T-helper 2 cell treated with Interferon-gamma antibody and Interleukin-4, amounts not matched to agents 100 ng/mL and 5 ng/mL, for 36 hours (primary cell): ENCODE measurements at regions not wholly inside any gene's neighbourhood (a gene's known extent, or its start where the extent isn't known, plus 50 kb on each side); places are given as distances from the start of the nearest gene placed in this dataset.

Experiments used
- intact Hi-C: fragments of 100-400 bp; cut with micrococcal nuclease; formaldehyde crosslinking; loops from one replicate; pipeline ENCODE4 v1.15.1; 2023

- intact Hi-C loops = no loop called here
These were observed 53.5 kb downstream of the ZNF608 start for GRCh38 chr5:124692950-124693349.

GRCh38 chr5:124692324-124692723, 54.1 kb downstream of the ZNF608 start:
- intact Hi-C loops = no loop called here

DNA sequence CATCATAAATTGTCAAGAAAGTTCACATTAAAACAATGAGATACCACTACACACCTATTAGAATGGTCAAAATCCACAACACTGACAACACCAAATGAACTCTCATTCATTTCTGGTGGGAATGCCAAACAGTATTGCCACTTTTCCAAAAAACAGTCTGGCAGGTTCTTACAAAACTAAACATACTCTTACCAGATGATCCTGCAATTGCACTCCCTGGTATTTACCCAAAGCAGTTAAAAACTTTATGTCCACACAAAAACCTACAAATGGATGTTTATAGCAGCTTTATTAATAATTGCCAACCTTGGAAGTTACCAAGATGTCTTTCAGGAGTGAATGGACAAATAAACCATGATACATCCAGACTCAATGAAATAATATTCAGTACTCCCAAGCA, 56.8 kb downstream of the ZNF608 start:
- intact Hi-C loops = no loop called here

DNA sequence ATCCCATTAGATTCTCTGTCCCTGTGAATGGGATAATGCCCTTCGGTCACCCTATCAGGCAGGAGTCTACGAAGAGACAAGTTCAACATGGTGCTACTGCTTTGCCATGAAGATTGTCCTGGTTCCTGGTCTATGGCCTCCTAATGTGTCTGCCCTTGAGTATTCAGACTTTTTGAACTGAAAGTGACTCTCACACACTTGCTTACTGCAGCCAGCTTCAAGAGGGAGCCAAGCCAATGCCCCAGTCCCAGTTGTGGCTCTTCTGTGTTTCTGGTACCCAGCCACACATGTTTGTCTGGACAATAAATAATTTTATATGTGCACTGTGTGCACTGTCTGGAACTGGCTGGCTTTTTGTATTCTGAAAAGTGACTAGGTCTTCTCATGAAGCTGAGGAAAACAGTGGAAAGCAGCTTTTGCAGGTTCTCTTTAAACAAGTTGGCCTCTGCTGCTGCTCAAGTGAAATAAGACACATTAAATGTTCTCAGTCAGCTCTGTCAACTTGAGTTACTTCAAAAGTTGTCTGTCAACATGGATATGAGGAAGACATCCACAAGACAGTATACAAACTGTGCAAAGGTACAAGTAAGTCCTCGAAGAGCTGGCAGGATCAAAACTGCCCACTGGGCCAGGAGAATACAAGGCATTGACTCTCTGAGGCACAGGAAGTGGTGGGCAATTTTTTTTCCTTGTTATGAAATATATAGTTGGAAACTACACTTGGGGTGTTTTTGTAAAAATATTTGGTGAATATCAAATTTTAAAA, 60.0 kb downstream of the ZNF608 start:
- intact Hi-C loops = no loop called here

DNA sequence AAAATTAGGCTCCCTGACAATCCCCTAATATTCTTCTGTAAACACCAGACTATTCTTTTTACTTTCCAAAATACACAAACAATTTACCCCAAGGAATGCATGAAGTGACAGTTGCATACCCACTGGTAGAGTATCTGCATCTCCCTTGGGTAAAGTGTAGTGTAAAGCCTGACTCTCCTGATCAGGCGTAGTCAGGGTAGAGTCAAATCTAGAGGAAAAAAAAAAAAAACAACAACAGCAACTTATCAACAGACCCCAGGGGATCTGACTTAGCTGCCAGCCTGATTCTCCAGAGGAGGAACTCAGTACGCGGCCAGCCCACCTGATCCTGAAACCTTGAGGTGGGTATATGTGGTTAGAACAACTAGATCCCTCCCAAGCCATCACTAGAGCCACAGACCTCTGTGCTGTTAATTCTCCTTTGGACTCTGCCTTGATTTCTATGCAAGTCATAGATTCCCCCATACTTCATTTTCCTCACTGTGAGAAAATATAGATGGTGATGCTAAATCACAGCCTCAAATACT, 61.0 kb downstream of the ZNF608 start:
- intact Hi-C loops = no loop called here

DNA sequence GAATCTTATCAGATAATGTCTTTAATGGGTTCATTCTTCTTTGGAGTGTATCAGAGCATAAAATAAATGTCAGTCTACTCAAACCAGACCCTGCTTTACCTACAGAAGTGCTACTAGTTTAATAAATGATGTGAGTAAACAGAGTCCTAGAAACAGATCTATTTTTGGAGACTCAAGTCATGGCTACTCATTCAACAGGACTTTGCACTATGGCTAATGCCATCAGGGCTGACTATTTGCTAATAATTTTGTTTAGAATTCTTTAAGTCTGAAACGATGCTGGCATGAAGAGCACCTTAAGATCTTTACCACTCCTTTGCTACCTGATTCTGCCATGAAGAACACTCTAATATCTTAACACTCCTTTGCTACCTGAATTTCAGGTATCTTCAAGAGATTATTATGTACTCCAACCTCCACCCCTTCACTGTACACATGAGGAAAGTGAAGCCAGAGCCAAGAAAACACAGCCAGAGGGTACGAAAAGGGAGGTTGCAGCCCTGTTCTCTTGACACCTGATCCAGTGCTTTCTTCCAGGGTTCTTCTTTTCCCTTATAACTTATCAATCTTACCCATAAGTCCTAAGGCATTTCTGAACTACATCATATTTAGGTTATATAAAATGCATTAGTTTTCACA, 62.4 kb downstream of the ZNF608 start:
- intact Hi-C loops = no loop called here

- intact Hi-C loops = no loop called here
These were observed 66.8 kb downstream of the ZNF608 start for GRCh38 chr5:124679578-124680199.

DNA sequence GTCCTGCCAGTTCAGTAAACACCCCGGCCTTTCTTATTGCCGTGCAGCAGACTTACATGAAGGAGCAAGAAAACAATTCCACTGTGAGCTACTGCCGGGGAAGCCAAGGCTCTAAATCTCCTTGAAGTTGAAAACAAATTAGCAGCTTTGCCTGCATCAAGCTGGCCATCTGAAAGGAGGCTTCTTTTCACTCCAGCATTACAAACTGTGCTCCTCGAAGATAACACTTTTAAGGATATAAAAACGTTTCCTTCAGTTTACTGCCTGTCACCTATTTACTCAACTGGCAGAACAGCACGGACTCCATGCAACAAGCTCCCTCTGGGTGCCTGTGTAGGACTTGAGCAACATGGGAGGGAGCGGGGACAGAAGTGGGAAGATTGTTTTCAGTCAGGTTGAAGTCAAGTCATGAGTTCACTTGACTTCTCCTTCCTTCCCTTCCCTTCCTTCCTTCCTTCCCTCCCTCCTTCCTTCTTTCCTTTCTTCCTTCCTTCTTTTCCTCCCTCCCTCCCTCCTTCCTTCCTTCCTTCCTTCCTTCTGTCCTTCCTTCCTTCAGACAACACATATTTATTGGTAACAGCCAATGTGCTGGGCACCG, 67.4 kb downstream of the ZNF608 start:
- intact Hi-C loops = no loop called here

DNA sequence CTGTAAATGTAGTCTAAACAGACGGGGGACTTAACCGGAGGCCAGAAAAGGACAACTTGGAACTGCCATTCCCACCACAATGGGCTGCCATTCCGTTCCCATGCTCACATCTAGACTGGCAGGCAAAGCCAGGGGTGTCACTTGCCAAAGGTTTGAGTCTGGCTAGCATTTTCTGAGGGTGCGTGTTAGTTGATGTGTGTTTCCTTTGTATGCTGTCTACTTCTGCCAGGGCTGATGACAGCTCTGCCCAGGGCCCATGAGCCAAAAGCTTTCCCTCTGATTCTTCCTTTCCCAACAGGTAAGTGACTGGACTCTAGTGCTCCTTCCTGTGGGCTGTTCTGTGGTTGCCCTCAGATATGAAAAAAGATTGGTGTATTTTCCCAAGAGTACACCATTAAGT, 68.0 kb downstream of the ZNF608 start:
- intact Hi-C loops = no loop called here

DNA sequence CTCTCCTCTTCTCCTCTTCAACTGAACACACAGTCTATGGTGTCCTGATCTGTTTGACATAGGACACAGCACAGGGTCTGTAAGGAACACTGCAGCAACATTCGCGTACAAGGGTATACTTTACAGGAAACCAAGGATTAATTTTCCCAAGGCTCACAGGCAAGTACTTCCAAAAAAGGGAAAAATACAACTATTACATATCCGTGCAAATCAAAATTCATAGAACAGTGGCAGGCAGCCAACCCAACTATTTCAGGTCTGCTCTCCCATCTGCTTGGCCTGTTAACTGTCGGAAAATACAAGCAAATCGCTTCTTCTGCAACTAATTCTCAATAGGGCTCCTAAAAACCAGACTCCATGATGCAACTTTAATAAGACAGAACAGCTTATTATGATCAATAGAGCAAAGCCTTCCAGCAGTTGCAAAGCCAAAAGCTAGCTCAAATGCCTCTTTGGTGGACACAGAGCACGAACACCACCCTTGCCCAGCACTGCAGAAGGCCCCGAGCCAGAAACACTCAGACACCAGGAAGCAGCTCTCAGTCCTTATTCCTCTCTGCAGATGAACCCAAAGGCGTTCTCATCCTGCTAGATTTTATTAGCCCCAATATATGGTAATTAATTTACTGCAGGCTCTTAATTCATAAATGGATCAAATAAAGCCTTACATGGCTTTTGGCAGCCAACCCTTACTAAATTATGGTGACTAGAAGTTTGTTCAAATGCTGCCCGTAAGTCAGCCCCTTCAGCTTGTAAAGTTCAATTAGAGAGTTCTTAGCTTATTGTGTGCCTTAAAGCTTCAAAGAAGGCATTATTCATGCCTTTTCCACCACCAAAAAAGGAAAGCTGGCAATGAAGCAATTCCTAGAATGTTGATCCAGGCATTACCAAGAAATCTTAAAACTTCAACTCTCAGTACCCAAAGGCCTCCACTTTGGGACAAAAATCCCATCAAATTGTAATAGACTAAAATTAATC, 68.8 kb downstream of the ZNF608 start:
- intact Hi-C loops = no loop called here

GRCh38 chr5:124675931-124676846, 70.2 kb downstream of the ZNF608 start:
- intact Hi-C loops = no loop called here

DNA sequence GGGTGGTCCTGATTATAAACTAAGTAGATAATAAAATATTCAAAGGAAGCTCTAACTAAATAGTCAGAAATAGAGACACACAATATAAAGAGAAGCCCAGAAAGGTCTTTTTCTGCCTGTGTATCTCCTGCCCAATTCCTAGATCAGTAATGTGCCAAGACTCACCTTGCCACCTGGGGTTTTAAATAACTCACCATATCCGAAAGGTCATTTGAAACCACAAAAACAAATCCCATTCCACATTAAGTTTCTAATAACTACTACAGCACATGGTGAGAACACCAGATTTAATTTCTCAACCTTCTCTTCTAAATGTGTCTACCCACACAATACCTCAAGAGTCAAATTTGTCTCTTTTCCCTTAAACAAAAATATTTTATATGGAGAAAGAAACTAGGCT, 75.2 kb downstream of the ZNF608 start:
- intact Hi-C loops = no loop called here

DNA sequence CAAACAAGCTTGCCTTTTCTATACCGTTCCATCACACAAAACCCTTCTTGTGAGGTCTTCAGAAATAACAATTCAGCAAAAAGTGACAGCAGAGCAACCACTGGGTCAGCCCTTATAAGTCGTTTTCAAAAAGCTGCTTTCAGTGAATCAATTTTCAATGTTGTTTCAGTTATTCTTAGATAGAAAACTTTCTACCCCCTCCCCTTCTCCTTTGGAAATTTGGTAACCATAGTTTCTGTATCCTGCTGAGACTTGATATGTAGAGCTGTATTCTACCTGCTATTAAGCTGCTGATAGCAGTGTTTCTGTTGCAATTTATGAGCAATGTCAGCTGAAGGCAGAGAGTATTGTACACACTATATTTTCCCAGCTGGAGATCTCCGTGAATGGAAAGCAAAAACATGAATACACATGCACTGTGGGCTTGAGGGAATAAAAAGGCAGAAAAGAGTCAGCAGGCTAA, 75.7 kb downstream of the ZNF608 start:
- intact Hi-C loops = no loop called here

- intact Hi-C loops = no loop called here
These were observed 76.3 kb downstream of the ZNF608 start for GRCh38 chr5:124669956-124670721.

- intact Hi-C loops = no loop called here
These were observed 77.2 kb downstream of the ZNF608 start for GRCh38 chr5:124669300-124669648.

GRCh38 chr5:124668353-124669299, 77.8 kb downstream of the ZNF608 start:
- intact Hi-C loops = no loop called here

DNA sequence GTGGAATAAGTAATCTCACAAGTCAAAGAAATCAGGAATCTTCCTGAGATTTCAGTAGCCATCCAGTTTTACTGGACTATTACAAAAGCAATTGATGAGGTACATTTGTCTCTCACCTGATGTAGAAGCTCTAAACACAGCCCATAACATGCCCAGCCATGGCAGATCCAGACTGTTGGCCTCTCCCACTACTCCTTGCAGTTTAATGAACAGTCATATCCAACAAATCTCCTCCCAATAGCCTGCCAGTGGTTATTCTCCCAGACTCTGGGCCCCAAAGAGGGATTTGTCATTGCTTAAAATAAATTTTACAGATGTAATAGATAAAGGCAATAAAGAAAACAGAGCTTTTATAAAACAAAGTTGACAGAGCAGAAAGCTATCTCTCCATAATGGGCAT, 80.8 kb downstream of the ZNF608 start:
- intact Hi-C loops = no loop called here

DNA sequence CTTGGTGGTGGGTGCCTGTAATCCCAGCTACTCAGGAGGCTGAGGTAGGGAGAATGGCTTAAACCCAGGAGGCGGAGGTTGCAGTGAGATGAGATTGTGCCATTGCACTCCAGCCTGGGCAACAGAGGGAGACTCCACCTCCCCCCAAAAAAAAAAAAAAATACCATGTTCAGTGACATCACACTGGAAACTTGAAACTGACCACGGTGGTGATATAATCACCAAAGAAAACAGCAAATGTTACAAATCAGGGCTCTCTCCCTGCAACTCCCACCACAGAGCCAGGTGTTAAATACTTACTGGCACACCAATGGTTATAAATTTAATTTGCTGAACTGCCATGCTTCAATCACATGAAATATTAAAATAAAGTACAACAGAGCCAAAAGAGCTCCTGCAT, 81.4 kb downstream of the ZNF608 start:
- intact Hi-C loops = no loop called here
